ENCODE measurements at regions not wholly inside any gene's neighbourhood (a gene's known extent, or its start where the extent isn't known, plus 50 kb on each side); places are given as distances from the start of the nearest gene placed in this dataset.

- no peak for DNase-seq
These were observed 1487.3 kb downstream of the TBC1D22A start for GRCh38 chr22:48249713-48250268.

- DNase-seq: no peak
These were observed 1486.5 kb downstream of the TBC1D22A start for GRCh38 chr22:48248901-48249455.

DNA sequence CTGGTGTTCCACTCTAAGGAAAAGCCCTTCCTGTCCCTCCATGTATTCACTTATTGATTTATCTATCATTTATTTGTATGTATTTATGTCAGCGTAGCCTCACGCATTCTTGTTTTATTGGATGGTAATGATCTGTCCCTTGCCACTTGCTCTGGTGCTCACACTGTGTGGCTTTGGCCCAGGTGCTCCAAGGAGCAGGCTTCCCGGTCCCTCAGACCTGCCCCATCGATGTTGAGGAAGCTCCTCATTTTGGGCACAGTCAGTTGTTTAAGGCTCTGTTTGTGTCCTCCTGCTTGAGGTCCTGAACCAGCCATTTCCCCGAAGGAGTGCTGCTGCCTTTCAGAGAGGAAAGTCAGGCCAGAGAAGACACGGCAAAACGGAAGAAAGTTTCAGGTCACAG is 1485.4 kb downstream of the TBC1D22A start:
- no peak for DNase-seq

- DNase-seq: no peak
These were observed 1482.7 kb downstream of the TBC1D22A start for GRCh38 chr22:48245196-48245485.

- DNase-seq: no peak
These were observed 1482.1 kb downstream of the TBC1D22A start for GRCh38 chr22:48244388-48245195.

- no peak for DNase-seq
These were observed 1480.0 kb downstream of the TBC1D22A start for GRCh38 chr22:48242461-48242864.

DNA sequence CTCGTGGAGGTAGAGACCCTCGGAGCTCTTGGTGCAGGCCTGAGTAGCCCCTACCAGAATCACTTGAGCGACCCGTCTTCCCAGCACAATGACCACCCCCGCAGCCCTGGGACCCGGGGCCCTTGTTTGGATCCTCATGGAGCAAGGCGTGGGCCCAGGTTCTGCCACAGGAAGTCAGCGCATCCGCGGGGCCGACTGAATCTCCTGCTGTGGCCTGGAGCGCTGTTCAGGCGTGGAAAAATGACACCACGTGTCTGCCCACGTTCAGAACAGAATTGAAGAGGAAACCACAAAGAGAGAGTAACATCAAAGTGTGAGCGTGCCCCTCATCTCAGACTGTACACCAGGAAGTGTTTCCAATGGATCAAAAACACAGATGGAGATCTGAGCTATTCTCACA is 1479.2 kb downstream of the TBC1D22A start:
- DNase-seq: no peak

DNA sequence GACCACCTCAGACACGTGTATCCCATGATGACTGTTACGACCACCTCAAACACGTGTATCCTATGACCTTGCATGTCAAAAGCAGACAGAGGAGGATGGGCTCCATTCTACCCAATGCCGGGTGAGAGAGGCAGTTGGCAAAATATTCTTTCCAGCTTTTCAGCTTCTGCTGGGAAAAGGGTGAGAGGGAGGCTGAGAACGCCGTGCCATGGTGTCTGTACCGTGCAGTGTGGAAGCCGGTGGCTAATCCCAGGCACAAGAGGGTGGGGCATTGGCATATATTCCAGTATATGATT is 1478.4 kb downstream of the TBC1D22A start:
- no peak for DNase-seq

GRCh38 chr22:48240148-48240934 is 1477.9 kb downstream of the TBC1D22A start:
- DNase-seq: no peak

GRCh38 chr22:48239461-48240147 is 1477.2 kb downstream of the TBC1D22A start:
- no peak for DNase-seq

GRCh38 chr22:48238966-48239365 is 1476.5 kb downstream of the TBC1D22A start:
- DNase-seq: no peak

DNA sequence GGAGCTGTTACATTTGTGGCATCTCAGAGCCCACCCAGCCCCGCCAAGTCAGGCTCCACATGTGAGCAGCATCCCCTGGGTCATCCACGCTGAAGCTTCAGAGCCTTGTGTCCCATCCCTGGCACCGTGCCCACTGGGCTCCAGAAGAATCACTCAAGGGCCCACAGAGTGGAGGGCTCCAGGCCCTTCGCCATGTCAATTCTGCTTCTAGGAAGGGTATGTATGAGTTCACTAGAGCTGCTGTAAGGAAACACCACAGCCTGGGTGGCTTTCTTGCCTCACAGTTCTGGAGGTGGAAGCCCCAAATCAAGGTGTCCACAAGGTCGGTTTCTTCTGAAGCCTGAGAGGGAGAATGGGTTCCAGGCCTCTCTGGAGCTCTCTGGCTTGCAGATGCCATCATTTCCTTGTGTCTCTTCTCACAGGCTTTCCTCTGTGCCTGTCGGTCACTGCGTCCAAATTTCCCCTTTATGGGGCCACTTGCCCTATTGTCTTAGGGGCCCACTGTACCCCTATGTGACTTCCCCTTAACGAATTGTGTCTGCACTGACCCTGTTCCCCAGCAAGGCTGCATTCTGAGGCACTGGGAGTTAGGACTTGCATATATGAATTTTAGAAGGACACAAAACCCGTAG is 1476.0 kb downstream of the TBC1D22A start:
- no peak for DNase-seq

GRCh38 chr22:48237466-48238283 is 1475.2 kb downstream of the TBC1D22A start:
- DNase-seq: no peak

DNA sequence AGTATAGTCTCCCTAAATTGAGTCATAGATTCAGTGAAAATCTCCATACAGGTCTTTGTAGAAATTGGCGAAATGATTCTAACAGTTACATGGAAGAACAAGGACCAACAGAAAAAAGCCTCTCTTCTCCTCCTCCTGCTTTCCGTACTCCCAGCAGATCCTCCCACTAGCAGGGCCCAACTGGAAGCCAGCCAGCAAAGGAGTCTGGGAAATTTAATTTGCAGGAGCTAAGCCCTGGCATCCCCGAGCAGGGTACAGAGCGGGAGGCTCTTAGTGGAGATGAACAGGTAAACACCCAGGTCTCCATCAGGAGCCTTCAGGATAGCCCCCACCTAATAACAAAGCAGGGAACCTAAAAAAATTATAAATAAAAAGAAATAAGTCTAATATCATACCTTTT is 1473.8 kb downstream of the TBC1D22A start:
- DNase-seq: no peak

GRCh38 chr22:48235744-48236143 is 1473.3 kb downstream of the TBC1D22A start:
- no peak for DNase-seq

GRCh38 chr22:48234011-48234410 is 1471.6 kb downstream of the TBC1D22A start:
- no peak for DNase-seq

DNA sequence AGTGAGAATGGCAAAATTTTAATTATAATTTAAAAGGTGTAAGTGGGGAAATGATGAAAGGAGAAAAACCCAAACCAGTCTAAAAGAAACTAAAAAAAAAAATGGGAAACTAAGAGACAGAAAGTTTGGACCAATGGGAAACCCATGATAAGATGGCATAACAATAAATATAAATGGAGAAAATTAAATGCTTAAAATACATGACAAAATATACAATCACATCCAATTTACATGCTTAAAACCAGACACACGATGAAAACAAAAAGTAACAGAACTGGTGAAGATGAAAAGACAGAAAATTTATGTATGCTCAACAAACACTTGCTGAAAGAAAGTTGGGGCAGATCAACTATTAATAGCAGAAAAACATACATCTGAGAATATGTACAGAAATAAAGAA is 1471.1 kb downstream of the TBC1D22A start:
- DNase-seq: no peak

GRCh38 chr22:48228468-48228867 is 1466.0 kb downstream of the TBC1D22A start:
- no peak for DNase-seq

GRCh38 chr22:48227341-48228018 is 1465.0 kb downstream of the TBC1D22A start:
- no peak for DNase-seq

GRCh38 chr22:48226026-48227013 is 1463.9 kb downstream of the TBC1D22A start:
- DNase-seq: no peak
